ENCODE measurements at regions not wholly inside any gene's neighbourhood (a gene's known extent, or its start where the extent isn't known, plus 50 kb on each side); places are given as distances from the start of the nearest gene placed in this dataset.
A peak's percentile ranks its signal among the peaks of the same experiment; 100 is the strongest.

GRCh38 chr4:123114084-123114914, 191.9 kb upstream of the NUDT6 start:
- no peaks in the 10 kb centered on the region for H3K9me3 ChIP-seq (ENCODE audit: control insufficient read depth, low read length)
- ATAC-seq (peak; percentile 29 to 37), DNase-seq (peak in 2 of 3 donors; percentile 18 to 44)
- H3K4me1 ChIP-seq (ENCODE audit: control insufficient read depth, insufficient read depth, low read length), result no peaks in the 10 kb centered on the region
- intact Hi-C loops (cut with DNase I), result loop anchor here in 1 of 4 donors (10.0 kb wide), 1 partner anchor 541 kb away; no protein-coding TSS in a partner anchor
- no peak overlapping the region for H3K27ac ChIP-seq (ENCODE audit: low read length)
- 98% methylated on average over 9 of the region's 9 CpGs for WGBS
- H3K27me3 ChIP-seq (ENCODE audit: control insufficient read depth, insufficient read depth), result no peaks in the 10 kb centered on the region
- no peak overlapping the region for H3K4me3 ChIP-seq (ENCODE audit: low read length)

- ATAC-seq (peak; percentile 25 to 31), DNase-seq (peak in 2 of 3 donors; percentile 32 to 51)
- H3K4me3 ChIP-seq (ENCODE audit: low read length), result no peak overlapping the region
- no peaks in the 10 kb centered on the region for H3K4me1 ChIP-seq (ENCODE audit: control insufficient read depth, insufficient read depth, low read length)
- H3K9me3 ChIP-seq (ENCODE audit: control insufficient read depth, low read length), result no peaks in the 10 kb centered on the region
- H3K27ac ChIP-seq (ENCODE audit: low read length), result no peak overlapping the region
- H3K27me3 ChIP-seq (ENCODE audit: control insufficient read depth, insufficient read depth), result no peaks in the 10 kb centered on the region
- intact Hi-C loops (cut with DNase I), result loop anchor here in 1 of 4 donors (10.0 kb wide), 1 partner anchor 540 kb away; no protein-coding TSS in a partner anchor
- 97% methylated on average over 39 of the region's 39 CpGs for WGBS
Observed at GRCh38 chr4:123114915-123115756, 192.7 kb upstream of the NUDT6 start.

- 86% methylated on average over 1 of the region's 1 CpG for WGBS
- DNase-seq (no peak), ATAC-seq (no peak)
- Histone ChIP-seq H3K27me3 (ENCODE audit: control insufficient read depth, insufficient read depth) (no peaks in the 10 kb centered on the region), H3K9me3 (ENCODE audit: control insufficient read depth, low read length) (no peaks in the 10 kb centered on the region), H3K4me3 (ENCODE audit: low read length) (no peak overlapping the region), H3K4me1 (ENCODE audit: control insufficient read depth, insufficient read depth, low read length) (no peaks in the 10 kb centered on the region), H3K27ac (ENCODE audit: low read length) (no peak overlapping the region)
- intact Hi-C loops (cut with DNase I), result loop anchor here in 1 of 4 donors (10.0 kb wide), 1 partner anchor 538 kb away; no protein-coding TSS in a partner anchor
Observed at GRCh38 chr4:123116412-123116811, 194.0 kb upstream of the NUDT6 start.

GRCh38 chr4:123120473-123120872, 198.1 kb upstream of the NUDT6 start:
- ATAC-seq (no peak), DNase-seq (no peak)
- 100% methylated on average over 1 of the region's 1 CpG for WGBS
- H3K9me3 ChIP-seq (ENCODE audit: control insufficient read depth, low read length), result no peaks in the 10 kb centered on the region
- no peak overlapping the region for H3K27ac ChIP-seq (ENCODE audit: low read length)
- H3K27me3 ChIP-seq (ENCODE audit: control insufficient read depth, insufficient read depth), result no peaks in the 10 kb centered on the region
- H3K4me1 ChIP-seq (ENCODE audit: control insufficient read depth, insufficient read depth, low read length), result no peaks in the 10 kb centered on the region
- H3K4me3 ChIP-seq (ENCODE audit: low read length), result no peak overlapping the region
- intact Hi-C loops (cut with DNase I), result loop anchor here in 1 of 4 donors (5.0 to 10.0 kb wide), 2 partner anchors 264 to 992 kb away; no protein-coding TSS in a partner anchor

- no peak for ATAC-seq
- WGBS, result 82% methylated on average over 2 of the region's 2 CpGs
- Histone ChIP-seq H3K9me3 (ENCODE audit: control insufficient read depth, low read length) (no peaks in the 10 kb centered on the region), H3K4me3 (ENCODE audit: low read length) (no peak overlapping the region), H3K27ac (ENCODE audit: low read length) (no peak overlapping the region), H3K4me1 (ENCODE audit: control insufficient read depth, insufficient read depth, low read length) (no peaks in the 10 kb centered on the region), H3K27me3 (ENCODE audit: control insufficient read depth, insufficient read depth) (no peaks in the 10 kb centered on the region)
- no peak for DNase-seq
- intact Hi-C loops (cut with DNase I), result loop anchor here in 1 of 4 donors (5.0 to 10.0 kb wide), 2 partner anchors 263 to 991 kb away; no protein-coding TSS in a partner anchor
Observed at GRCh38 chr4:123121241-123121907, 199.0 kb upstream of the NUDT6 start.

GRCh38 chr4:123125477-123125876, 203.1 kb upstream of the NUDT6 start:
- WGBS, result 92% methylated on average over 1 of the region's 1 CpG
- no peaks in the 10 kb centered on the region for H3K9me3 ChIP-seq (ENCODE audit: control insufficient read depth, low read length)
- no peaks in the 10 kb centered on the region for H3K4me1 ChIP-seq (ENCODE audit: control insufficient read depth, insufficient read depth, low read length)
- H3K27me3 ChIP-seq (ENCODE audit: control insufficient read depth, insufficient read depth), result no peaks in the 10 kb centered on the region
- no peak overlapping the region for H3K4me3 ChIP-seq (ENCODE audit: low read length)
- no peak overlapping the region for H3K27ac ChIP-seq (ENCODE audit: low read length)
- ATAC-seq (no peak), DNase-seq (no peak)
- intact Hi-C loops (cut with DNase I), result loop anchor here in 1 of 4 donors (10.0 kb wide), 1 partner anchor 259 kb away; no protein-coding TSS in a partner anchor

- 57% methylated on average over 1 of the region's 1 CpG for WGBS
- Histone ChIP-seq H3K27ac (ENCODE audit: low read length) (no peak overlapping the region), H3K27me3 (ENCODE audit: control insufficient read depth, insufficient read depth) (no peaks in the 10 kb centered on the region), H3K4me3 (ENCODE audit: low read length) (no peak overlapping the region), H3K4me1 (ENCODE audit: control insufficient read depth, insufficient read depth, low read length) (no peaks in the 10 kb centered on the region), H3K9me3 (ENCODE audit: control insufficient read depth, low read length) (no peaks in the 10 kb centered on the region)
- intact Hi-C loops (cut with DNase I), result loop anchor here in 1 of 4 donors (10.0 kb wide), 1 partner anchor 258 kb away; no protein-coding TSS in a partner anchor
- ATAC-seq (no peak), DNase-seq (no peak)
Observed at GRCh38 chr4:123127218-123127617, 204.8 kb upstream of the NUDT6 start.

- DNase-seq (no peak), ATAC-seq (no peak)
- no peaks in the 10 kb centered on the region for H3K4me1 ChIP-seq (ENCODE audit: control insufficient read depth, insufficient read depth, low read length)
- WGBS, result 66% methylated on average over 2 of the region's 2 CpGs
- H3K27me3 ChIP-seq (ENCODE audit: control insufficient read depth, insufficient read depth), result no peaks in the 10 kb centered on the region
- H3K9me3 ChIP-seq (ENCODE audit: control insufficient read depth, low read length), result no peaks in the 10 kb centered on the region
- no peak overlapping the region for H3K4me3 ChIP-seq (ENCODE audit: low read length)
- H3K27ac ChIP-seq (ENCODE audit: low read length), result no peak overlapping the region
- intact Hi-C loops (cut with DNase I), result loop anchor here in 1 of 4 donors (10.0 kb wide), 1 partner anchor 257 kb away; no protein-coding TSS in a partner anchor
Observed at GRCh38 chr4:123127875-123128274, 205.5 kb upstream of the NUDT6 start.

- DNase-seq (no peak), ATAC-seq (no peak)
- intact Hi-C loops (cut with DNase I), result loop anchor here in 1 of 4 donors (10.0 kb wide), 1 partner anchor 261 kb away; the partner anchor contains the start of gene SPRY1
- Histone ChIP-seq H3K27ac (ENCODE audit: low read length) (no peak overlapping the region), H3K4me3 (ENCODE audit: low read length) (no peak overlapping the region), H3K4me1 (ENCODE audit: control insufficient read depth, insufficient read depth, low read length) (no peaks in the 10 kb centered on the region), H3K9me3 (ENCODE audit: control insufficient read depth, low read length) (no peaks in the 10 kb centered on the region), H3K27me3 (ENCODE audit: control insufficient read depth, insufficient read depth) (no peaks in the 10 kb centered on the region)
- 70% methylated on average over 4 of the region's 4 CpGs for WGBS
Observed at GRCh38 chr4:123133397-123134050, 211.1 kb upstream of the NUDT6 start.

GRCh38 chr4:123144616-123145015, 222.2 kb upstream of the NUDT6 start:
- Histone ChIP-seq H3K4me1 (ENCODE audit: control insufficient read depth, insufficient read depth, low read length) (no peaks in the 10 kb centered on the region), H3K27me3 (ENCODE audit: control insufficient read depth, insufficient read depth) (no peaks in the 10 kb centered on the region), H3K9me3 (ENCODE audit: control insufficient read depth, low read length) (no peaks in the 10 kb centered on the region), H3K27ac (ENCODE audit: low read length) (no peak overlapping the region), H3K4me3 (ENCODE audit: low read length) (no peak overlapping the region)
- DNase-seq, result no peak
- no peak for ATAC-seq
- intact Hi-C loops (cut with DNase I), result no loop called here
